HG02981 (cell line): ENCODE measurements at regions not wholly inside any gene's neighbourhood (a gene's known extent, or its start where the extent isn't known, plus 50 kb on each side); places are given as distances from the start of the nearest gene placed in this dataset.

ENCODE experiments used
- ATAC-seq: cut with Tn5 transposase; IDR thresholded peaks from one replicate; pipeline ENCODE4 v1.9.1; 2021; ENCODE audit warnings: mild to moderate bottlenecking, moderate library complexity; ENCODE audit not compliant: unreplicated experiment

- ATAC-seq = no peak
Observed at GRCh38 chrX:82070948-82071347, 869.0 kb downstream of the SH3BGRL start.

GRCh38 chrX:82081027-82081426, 879.1 kb downstream of the SH3BGRL start:
- no peak for ATAC-seq

DNA sequence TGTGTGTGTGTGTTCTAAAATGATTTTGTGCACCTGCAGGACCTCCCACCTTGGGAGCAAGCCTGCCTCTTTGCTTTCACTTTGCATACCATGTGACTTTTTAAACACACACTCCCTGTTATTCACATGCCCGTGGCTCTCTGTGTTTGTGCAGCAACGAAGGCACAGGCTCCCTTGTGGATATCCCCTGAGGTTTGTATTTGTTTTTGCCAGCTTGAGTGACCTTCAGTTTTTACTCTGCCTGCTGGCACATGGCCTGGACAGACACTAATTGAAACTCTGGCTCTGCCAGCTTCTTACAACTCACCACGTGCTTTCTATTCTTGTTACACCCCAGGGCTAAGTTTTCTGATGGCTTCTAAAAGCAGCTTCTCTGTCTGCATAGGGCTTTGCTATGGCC, 885.8 kb downstream of the SH3BGRL start:
- ATAC-seq = no peak

GRCh38 chrX:82092307-82092706, 890.4 kb downstream of the SH3BGRL start:
- no peak for ATAC-seq

- no peak for ATAC-seq
Observed at GRCh38 chrX:82125103-82125502, 923.2 kb downstream of the SH3BGRL start.

- ATAC-seq = peak; percentile 86
Observed at GRCh38 chrX:82127228-82128123, 925.6 kb downstream of the SH3BGRL start.

GRCh38 chrX:82134378-82134777, 932.5 kb downstream of the SH3BGRL start:
- ATAC-seq = no peak

- no peak for ATAC-seq
Observed at GRCh38 chrX:82141942-82142341, 940.0 kb downstream of the SH3BGRL start.

- ATAC-seq = no peak
Observed at GRCh38 chrX:82161195-82161594, 959.3 kb downstream of the SH3BGRL start.

GRCh38 chrX:82163701-82164100, 961.8 kb downstream of the SH3BGRL start:
- ATAC-seq = no peak

DNA sequence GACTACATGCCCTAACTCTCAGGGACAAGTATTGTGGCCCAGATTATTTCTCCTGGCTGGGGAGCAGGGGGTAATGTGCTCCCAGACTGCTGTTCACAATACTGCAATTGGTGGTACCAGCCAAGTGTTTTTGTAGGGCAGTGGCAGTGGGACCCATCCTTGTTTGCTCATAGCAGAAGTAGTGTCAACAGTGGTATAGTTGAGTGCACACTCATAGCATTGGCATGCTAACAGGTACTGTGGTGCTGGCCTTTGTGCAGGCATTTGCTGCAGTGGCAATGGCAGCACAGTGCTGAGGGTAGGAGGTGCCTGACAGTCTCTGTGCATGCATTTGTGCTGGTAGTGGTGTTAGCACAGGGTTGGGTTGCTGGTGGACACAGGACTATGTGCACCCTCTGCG, 995.0 kb downstream of the SH3BGRL start:
- no peak for ATAC-seq

- ATAC-seq = no peak
Observed at GRCh38 chrX:82208975-82209374, 1007.1 kb downstream of the SH3BGRL start.

GRCh38 chrX:82218361-82218760, 1016.5 kb downstream of the SH3BGRL start:
- ATAC-seq = no peak

GRCh38 chrX:82219129-82219528, 1017.2 kb downstream of the SH3BGRL start:
- no peak for ATAC-seq

GRCh38 chrX:82224961-82225360, 1023.1 kb downstream of the SH3BGRL start:
- ATAC-seq = no peak

DNA sequence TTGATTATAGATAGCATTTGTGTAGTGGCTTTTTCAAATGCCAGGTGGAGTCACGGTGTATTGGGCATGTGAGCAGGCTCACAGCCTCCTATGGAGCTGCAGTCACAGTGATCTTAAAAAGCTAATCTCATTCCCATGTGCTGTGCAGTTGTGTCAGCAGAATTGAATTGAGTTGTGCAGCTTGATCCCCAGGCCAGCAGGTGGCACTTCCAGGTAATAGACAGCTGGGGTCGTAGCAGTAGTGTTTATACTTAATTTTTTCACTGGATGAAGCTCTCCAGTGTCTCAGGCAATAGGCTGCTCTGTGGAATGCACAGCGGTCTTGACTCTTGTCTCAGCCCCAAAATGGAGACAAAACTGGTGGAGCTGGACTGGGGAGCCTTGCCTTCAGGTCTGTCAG, 1028.1 kb downstream of the SH3BGRL start:
- ATAC-seq = no peak

- ATAC-seq = no peak
Observed at GRCh38 chrX:82232679-82233078, 1030.8 kb downstream of the SH3BGRL start.

DNA sequence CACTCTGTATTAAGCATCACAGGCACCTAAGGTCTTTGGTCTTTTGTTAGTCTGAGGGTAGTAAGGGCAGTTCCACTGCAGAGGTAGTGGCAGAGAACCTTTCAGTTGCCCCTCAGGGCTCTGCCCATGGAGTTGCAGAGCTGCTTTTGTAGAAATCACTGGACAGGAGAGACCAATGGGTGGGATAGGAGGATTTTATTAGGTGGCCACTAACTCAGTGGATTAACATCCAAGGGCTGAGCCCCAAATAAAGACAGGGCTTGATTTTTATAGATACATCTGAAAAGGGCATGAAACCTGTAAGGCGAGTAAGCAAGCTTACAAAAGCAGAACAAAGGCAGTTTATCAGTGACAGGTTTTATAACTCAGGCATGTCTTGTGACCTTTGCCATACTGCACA, 1035.4 kb downstream of the SH3BGRL start:
- ATAC-seq = no peak
